Activated naive CD4-positive, alpha-beta T cell (primary cell): ENCODE measurements at regions not wholly inside any gene's neighbourhood (a gene's known extent, or its start where the extent isn't known, plus 50 kb on each side); places are given as distances from the start of the nearest gene placed in this dataset.

Experiments used
- DNase-seq, 4 experiments: peaks; one replicate each; lab custom pipeline; 2025; lab: John Stamatoyannopoulos, UW

DNA sequence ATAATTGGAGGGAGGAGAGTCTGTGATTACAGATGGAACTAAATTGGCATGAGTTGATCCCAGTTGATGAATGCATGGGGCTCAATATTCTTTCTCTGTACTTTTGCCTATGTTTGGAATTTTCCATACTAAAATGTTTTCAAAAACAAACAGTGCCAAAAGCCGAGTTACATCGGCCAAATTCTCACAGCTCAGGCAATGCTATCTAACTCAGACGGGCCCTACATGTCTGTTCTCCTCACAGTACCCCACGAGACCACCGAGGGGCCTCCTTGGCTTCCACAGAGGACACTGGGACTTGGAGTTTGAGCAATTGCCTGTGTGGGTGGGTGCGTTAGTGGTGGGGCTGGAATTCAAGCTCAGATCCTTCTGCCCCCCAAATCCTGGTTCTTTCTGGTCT is 413.2 kb downstream of the CDH26 start:
- DNase-seq, result no peak

DNA sequence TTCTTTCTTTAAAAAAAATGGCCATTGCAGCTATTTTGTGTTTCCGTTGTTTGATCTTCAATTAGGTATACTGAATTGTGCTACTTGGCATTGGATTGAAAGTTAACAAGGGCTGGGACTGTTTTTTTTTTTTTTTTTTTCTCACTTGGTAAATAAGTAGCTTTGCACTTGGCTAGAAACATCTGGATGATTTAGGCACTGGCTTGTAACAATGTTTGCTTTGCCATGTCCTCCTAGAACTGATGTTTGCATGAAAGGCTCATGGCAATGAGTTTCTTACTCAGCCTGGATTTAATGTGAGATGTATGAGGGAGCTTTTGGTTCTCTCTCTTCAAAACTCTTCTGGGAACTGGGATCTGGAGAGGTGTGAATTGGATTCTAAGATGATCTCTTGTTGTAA is 414.1 kb downstream of the CDH26 start:
- no peak for DNase-seq

DNA sequence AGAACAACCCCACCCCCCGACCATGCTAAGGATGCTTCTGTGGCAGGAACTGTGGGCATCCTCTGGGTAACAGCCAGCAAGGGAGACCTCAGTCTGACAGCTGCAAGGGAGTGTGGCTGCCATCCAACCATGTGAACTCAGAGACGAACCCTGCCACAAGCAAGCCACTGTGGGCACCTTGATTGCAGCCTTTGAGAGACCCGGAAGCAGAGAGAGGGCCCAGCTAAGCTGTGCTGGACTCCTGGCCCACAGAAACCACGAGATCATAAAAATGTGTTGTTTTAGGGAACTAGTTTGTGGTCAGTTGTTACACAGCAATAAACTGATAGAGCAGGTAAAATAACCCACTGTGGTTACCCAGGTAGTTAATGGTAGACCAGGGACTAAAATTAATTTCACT is 414.6 kb downstream of the CDH26 start:
- DNase-seq, result no peak

DNA sequence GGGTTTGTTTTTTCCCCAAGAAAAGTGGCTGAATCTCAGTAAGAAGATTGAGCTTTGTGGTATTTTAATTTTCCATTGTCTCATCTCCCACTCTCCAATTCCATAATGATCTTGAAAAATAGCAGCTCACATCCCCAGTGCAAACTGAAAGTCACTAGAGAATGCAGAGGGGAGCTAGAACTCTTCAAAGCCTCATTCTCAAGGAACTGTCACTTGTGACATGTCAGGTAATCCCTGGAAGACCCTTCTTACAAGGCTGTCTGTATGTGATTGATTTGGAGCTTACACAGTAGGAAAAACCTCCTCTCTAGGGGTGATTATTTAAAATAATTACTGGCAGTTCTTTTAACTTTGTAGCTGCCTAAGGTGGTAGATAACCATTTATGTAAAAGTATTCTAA is 420.4 kb downstream of the CDH26 start:
- DNase-seq, result no peak

DNA sequence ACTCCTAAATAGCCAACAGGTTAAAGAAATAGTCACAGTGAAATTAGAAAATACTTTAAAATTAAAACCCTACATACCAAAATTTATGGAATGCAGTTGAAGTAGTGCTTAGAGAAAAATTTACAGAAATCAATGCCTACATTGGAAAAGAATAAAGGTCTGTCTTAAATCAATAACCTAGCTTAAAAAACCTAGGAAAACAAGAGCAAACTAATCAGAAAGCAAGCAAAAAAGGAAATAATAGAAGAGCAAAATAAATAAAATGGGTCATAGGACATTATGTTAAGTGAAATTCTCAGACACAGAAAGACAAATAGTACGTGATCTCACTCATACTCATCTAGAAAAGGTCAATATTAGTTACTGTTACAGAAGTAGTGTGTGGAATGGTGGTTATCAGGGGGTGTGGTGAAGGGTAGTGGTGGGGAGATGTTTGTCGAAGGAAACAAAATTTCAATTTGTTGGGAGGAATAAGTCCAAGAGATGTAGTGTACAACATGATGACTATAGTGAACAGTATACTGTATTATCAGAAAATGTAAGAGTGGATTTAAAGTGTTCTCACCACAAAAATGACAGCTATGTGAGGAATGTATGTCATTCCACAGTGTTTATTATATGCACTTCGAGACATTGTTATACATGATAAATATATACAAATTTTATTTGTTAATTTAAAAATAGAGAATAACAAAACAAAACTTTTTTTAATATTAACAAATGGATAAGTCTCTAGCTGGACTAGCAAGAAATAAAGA is 423.6 kb downstream of the CDH26 start:
- DNase-seq, result no peak

DNA sequence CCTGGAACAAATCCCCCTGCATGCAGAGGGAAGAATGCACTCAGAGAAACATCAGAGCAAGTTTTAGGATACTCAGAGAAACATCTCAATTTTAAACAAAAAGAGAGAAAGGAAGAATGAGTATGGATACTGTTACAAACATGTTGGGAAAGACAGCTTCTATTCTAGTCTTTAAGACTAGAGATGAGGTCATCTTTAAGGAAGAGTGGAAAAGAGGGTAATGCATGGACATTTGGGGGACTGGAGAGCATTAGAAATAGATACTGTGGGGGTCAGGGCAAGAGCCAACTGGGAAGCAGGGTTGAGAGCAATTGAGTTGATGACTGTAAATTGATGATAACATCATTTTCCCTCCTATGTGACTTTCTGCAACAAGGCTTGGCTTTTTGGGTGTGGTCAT is 431.2 kb downstream of the CDH26 start:
- no peak for DNase-seq

DNA sequence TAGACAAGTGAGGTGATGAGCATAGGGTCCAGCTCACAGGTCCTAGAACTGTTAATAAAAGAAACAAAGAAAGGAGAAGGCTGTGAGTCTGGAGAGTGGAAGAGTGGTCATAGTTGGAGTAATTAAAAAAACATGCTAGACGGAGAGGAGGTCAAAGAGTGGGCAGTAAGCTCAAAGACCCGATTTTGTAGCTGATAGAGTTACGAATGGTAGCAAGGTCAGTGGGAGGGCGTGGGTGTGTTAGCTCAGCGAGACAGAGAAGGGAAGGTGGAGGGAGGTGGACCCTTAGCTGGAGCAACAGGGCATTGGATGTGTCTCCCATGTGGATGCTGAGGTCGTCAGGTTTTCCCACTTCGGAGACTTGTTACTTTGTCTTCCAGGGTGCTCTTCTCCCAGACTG is 431.7 kb downstream of the CDH26 start:
- no peak for DNase-seq

DNA sequence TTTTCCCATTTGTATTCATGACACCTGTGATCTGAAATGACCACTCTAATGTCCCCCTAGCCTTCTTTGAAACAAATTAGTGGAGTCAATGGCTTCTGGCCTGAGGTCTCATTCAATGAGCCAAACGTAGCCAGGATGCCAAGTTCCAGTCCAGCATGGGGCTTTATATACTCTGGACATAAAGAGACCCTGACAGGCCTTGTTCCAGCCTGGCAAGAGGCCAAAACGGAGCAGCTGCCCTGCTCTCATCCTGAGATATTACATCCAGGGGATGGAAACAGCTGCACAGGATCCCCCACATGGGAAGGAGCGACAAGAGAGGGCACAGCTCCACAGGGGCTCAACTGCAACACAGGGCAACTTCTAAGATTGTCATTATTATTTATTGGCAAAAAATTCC is 437.8 kb downstream of the CDH26 start:
- no peak for DNase-seq

DNA sequence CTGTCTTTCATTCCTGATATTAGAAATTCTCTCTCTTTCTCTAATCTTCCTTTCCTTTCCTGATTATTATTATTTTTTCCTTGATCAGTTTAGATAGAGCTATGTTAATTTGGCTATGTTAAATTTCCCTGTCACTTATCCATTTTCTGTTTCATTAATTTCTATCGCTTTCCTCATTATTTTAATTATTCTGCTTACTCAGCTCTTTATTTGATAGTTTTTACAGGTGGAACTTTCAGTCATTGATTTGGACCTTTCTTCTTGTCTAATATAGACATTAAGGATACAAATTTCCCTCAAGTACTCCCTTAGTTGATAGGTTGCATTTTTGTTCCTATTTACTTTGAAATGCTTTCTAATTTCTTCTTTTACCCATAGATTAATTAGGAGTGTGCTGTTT is 442.3 kb downstream of the CDH26 start:
- DNase-seq, result no peak

DNA sequence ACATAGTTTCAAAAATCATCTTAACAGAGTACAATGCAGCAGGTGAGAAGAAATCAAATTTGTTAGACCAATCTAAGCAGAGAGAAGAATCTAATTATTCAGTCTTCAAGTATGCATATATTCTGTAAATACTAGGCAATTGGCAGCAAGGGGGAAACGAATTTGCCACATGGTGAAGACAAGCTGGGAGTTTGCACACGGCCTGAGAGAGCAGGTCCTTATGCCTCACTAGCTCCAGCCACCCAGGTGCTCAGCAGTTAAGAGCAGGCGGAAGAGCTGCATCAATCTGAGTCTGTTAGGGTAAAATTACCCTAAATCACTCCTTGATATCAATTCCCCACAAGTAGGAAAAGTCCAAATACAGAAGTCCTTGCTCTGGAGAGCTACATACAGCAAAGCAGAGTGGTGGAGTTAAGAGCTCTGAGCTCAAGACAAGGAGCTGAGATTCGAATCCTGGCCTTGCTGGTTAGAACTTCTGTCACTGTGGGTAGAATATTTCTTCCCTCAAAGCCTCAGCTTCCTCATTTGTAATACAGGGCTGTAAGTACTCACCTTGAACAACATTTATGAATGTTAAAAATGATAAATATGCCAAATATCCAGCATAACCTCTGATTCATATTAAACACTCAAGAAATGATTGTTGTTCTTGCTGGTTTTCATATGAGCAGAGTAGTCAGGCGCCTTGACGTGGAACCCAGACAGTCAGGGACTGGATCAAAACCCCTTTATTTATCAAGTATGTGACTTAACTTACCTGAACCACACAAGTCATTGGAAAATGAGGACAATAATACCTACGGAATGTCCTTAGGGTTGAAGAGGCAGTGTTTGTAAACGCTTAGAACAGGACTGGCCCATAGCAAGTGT is 444.2 kb downstream of the CDH26 start:
- no peak for DNase-seq

DNA sequence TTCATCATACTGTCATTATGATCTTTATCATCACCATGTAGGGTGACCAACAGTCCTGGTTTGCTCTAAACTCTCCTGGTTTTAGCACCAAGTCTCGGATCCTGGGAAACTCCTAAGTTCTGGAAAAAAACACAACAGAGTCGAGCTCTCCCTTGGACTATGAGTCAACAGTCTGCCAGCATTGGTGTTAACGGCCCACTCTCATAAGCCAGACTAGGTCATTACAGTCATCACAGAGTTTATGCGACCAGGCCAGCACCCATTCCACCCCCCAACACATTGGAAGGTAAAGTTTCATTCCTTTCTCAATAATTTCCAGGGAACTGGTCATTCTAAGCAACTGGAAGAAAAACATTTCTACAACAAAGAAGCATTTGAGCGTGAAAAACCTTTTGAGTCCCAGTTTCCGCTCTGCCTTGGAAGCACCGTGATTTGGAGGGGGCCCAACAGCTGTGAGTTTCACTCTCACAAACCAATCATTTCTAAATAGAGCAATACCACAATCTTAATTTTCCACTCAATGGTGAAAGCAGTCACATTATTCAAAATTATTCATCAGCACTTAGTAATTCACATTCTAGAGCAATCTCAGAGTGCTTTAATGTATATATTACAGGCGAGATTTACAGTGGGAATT is 445.0 kb downstream of the CDH26 start:
- no peak for DNase-seq

DNA sequence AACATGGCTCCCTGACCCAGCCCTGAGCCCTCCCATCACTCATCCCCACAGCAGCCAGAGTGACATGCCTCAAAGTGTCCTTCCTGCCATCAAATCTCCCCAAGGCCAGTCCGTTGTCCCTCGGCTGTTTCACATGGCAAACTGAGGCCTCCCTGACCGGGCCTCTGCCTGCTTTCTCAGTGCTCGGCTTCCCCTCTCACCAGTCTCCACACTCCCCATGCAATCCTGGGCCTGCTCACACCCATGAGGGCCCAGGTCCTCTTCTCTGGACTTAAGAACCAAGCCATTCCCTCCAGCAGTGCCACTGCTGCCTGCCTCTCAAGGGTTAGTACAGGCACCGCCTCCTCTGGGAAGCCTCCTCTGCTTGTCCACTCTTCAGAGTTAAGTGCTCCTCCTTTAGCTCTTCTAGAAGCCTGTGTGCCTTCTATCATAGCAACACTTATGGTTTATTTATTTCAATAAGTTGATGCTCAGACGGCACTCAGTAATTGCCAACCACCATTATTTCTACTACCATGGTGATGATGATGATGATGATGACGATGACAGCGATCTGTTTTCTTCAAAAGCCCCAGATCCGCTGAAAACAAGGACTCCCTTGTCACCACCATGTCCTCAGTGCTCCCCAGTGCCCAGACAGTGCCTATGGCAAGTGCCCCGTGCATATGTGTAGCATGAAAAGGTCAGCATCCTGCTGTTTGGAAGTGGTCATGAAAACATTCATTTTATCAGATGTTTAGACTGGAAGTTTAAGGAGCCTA is 449.0 kb downstream of the CDH26 start:
- no peak for DNase-seq

DNA sequence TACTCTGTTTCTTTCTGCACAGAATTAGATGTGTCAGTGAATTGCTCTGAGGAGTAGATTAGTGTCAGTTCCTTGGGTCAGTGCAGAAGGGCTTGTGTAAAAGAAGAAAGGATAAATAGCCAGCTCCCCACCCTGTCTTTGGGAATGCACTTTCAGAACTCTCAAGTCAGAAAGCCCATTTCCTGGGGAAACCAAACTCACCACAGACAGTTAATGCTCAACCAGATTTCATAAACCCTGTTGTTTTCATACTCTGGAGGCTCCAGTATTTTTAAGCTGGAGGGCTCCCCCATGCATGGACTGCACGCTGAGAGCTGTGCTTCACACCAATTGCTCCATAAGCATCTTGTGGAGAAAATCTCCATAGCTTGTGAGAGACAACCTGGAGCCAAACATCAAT is 449.7 kb downstream of the CDH26 start:
- no peak for DNase-seq

DNA sequence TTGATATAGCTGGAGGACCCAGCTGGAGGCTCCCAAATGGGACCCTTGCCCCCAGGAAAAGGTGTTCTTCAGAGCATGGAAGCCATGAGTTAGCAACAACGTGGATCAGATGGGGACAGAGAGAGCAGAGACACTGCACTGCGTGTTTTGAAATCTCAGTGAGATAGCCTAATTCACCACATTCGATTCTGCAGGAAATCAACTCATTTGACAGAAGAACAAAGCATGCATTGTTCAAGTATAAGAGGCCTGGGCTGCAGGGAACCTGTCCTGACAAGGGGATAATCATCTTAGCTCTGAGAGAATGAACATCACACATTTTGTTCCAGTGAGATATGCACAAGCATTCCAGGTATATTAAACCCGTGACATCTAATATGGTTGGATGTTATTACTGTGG is 450.2 kb downstream of the CDH26 start:
- DNase-seq, result no peak

DNA sequence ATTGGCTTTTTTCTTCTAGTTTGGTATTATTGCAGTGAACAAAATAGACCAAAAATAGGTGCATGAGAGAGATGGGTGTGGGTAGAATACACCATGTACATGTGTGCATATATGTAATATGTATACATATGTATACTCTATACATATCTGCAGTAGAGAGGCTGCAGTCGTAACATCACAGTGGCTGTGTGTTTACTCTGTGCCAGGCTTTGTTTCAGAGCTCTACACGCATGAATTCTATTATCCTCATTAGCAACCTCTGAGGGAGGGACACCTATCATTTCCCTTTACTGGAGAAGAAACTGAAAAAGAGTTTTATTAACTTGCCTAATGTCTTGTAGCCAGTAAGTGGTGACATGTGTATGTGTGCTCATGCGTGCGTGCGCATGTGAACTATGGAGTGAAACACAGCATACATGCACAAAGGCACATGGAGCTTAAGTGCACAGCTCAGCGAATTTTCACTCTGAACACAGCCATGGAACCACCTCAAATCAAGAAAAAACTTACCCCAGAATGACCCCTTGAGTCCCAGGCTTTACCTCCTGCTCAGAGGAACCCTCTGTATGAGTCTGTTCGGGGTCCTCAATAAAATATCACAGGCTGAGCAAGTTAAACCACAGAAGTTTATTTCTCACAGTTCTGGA is 452.5 kb downstream of the CDH26 start:
- DNase-seq, result no peak

DNA sequence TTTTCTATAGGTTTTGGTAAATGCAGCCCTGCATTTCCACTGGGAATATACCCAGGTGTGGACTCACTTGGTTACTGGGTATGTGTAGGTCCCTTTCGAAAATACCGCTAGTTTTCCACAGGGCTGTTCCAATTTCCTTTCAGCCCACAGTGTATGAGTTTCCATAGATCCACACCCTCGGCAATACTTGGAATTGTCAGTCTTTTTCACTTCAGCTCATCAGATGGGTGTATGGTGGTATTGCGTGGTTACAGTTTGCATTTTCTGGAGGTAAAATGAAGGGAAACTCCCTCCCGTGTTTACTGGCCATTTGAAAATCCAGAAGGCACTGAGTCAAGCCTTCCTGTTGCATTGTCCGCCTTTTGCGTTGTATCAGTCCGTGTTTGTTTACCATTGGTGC is 453.6 kb downstream of the CDH26 start:
- no peak for DNase-seq

DNA sequence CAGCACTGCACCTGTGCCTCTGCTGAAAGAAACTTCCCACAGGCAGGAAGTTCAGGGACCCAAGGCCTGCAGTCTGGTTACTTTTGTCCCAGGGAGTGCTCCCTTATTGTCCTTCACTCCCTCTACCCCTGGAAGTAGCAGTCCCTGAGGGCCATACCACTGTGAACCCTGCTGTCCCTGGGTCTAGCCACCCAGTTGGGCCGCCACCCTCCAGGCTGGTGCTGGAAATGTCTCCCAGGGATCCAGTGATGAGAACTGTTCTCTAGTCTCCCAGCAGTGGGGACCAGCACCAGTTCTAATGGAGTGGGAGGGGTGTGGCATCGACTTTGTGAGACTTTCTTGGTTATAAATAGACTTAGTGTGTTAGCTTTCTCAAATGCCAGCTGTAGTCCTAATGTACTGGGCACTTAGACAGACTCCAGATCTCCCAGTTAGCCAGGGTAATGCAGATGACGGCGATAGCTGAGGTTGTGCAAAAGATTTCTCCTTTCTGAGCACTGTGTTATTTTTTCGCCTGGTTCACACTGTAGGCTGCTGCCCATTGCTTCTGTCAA is 462.5 kb downstream of the CDH26 start:
- no peak for DNase-seq

DNA sequence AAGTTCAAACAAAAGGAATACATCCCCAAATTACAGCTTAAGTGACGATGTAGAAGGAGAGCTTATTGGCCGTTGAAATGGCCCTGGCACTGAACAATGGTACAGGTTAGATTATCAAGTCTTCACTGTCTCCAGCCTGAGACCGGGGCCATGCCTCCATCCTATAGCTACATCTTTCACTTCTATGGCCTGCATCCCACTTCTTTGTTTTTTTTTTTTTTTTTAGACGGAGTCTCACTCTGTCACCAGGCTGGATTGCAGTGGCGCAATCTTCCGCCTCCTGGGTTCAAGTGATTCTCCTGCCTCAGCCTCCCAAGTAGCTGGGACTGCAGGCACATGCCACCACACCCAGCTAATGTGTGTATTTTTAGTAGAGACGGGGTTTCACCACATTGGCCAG is 464.6 kb downstream of the CDH26 start:
- DNase-seq, result no peak

DNA sequence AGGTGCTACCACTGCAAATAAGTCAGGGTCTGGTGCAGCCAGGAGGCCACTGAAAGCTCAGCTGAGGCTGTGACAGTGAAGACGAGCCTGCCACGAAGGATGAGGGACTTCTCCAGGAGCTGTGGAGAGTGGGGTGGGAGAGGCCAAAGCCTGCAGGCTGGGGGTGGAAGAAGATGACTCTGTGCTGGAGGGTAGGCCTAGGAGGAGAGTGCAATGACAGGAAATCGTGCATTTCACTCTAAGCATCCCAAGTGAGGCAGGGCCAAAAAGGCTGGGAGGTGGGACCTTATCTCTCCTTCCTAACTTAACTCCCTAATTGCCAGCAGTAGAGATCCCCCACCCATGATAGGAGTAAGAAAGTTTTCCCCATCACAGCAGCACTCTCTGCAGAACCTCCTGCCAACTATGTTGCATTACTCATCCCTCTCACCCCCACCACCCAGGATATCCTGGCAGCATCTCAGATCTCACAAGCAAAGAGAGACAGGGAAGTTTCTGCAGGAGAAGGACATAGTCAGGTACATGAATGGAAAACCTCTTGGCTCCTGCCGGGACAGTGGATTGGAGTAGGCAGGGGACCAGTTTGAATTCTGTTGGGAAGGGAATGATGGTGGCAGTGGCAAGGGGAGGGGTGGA is 466.2 kb downstream of the CDH26 start:
- DNase-seq, result no peak

DNA sequence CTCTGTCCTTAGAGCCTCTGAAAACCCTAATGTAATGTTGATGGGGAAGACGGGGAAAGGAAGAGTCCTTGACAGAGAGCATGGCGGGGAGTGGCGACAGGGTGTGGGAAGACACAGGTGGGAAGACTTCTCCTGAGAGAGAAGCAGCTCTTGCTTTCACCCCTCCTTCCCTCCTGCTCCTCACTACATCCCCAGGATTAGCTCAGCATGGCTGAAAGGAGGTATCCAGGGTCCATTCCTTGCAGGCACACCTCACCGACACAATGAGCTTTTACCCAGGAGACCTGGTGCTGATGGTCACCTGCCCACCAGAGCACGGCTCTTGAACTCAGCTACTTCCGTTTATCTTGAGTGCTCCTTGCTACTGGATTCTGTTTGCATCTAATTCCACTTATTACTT is 469.3 kb downstream of the CDH26 start:
- DNase-seq, result no peak

DNA sequence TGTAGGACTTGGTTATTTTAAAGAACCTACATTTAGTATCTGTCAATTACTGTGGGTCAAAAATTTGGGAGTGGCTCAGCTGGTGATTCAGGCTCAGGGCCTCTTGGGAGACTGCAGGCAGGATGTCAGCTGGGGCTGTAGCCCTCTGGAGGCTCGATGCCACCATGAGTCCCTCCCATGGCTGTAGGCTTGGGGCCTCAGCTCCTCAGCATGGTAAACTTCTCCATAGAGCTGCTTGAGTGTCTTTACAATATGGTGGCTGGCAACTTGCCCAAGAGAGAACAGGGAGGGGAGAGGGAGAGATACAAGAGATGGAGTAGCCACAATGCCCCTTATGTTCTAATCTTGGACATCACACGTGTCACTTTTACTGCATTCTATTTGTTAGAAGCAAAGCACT is 470.4 kb downstream of the CDH26 start:
- DNase-seq, result no peak
